Stimulated activated CD8-positive, alpha-beta memory T cell treated with anti-CD3 and anti-CD28 coated beads, Interleukin-4, amount 100 ng/mL, for 48 hours (primary cell): ENCODE measurements at regions not wholly inside any gene's neighbourhood (a gene's known extent, or its start where the extent isn't known, plus 50 kb on each side); places are given as distances from the start of the nearest gene placed in this dataset.

Source experiments
- DNase-seq: peaks from one replicate; pipeline ENCODE4 v3.0.0-alpha.2; 2020

DNA sequence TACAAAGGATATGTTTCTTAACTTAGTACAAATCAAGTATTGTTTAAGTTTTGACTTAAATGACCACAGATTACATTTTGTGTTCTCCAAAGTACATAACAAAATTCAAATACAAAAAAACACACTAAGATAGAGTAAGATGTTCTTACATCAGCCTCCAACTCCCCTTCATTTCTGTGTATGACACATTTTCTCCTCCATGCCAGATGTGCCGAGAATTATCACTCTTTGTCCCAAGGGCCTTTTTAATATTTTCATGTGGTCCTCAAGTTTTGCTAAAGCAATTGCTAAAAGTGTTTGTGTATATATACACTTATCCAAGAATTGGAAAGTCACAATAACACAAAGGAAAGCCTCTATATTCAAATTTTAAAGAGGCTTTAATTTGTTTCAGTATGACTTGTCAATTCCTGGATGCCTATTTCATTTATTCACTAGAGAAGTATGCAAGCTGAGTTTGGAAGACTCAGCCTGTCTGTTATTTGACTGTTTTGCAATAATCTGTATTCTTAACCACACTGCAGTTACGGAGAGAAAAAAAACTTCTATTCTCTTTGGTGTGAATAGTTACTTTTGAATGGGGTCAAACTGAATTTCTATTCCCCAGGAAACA is 586.4 kb upstream of the SEMA3D start:
- no peak for DNase-seq

- DNase-seq, result no peak
Measured at GRCh38 chr7:85771516-85771915, 584.7 kb upstream of the SEMA3D start.

DNA sequence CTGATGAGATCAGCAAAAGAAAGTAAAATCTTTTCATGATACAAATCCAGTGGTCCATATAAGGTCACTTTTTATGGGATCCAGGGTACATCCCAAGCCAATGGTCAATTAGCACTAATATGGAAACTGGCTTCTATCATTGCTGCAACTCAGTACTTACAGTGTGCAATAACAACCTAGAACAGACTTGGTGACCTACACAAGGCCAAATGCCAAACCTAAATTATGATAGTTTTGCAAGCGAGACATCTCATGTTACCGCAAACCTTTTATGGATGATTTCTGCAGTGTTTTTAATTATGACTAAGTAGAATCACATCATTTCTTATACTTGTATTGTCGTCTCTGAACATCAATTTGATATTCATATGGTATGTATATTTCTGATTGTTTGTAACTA is 583.5 kb upstream of the SEMA3D start:
- DNase-seq, result no peak

GRCh38 chr7:85765698-85766298 is 578.9 kb upstream of the SEMA3D start:
- DNase-seq, result no peak

DNA sequence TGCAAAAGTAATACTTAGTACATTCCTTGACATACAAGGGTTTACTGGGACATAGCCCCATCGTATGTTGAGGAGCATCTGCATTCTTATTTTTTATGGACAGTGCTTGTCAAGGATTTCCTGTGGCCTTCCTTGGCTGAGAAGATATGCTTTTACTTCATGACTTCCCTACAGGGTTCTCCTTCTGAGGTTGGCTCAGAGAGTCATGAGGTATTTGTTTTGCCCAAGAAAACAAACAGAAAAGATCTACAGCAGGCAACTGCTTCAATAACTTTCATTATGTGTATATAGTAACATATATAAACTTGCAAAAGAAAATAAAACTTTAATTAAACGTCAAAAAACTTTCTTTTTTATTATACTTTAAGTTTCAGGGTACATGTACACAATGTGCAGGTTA is 577.2 kb upstream of the SEMA3D start:
- DNase-seq, result no peak

- DNase-seq, result no peak
Measured at GRCh38 chr7:85757348-85757747, 570.5 kb upstream of the SEMA3D start.

GRCh38 chr7:85750454-85750949 is 563.6 kb upstream of the SEMA3D start:
- peak; percentile 41 for DNase-seq

DNA sequence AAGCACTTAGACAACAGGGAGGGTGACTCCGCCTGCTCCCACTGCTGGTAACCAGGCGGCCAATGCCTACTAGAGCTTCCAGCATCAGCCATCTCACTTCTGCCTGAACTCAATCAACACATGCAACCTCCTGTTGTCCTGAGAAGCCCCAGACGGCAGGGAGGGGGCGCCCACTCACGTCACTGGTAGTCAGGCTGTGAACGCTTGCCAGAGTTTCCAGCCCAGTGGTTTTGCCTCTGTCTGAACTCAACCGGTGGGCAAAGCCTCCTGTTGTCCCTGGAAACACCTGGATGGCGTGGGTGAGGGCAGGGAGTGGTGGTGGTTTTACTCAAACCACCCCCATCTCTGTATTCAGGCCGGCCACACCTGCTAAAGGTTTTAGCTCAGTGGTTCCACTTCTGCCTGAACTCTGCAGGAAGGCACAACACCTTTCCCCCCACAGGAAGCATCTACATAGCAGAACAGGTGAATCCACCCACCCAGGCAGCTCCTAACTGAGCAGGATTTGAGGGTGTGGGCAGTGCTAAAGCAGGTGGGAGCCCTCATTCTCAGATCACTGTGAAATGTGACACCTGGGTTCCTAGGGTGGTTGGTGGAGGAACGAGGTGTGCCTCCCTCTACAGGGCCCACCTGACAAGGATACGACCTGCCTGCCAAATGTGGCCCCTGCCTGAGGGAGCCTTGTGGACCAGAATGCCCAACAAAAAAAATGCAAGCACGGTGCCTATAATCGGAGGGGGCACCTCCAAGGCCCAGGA is 563.0 kb upstream of the SEMA3D start:
- DNase-seq, result no peak

- DNase-seq, result no peak
Measured at GRCh38 chr7:85748861-85749260, 562.0 kb upstream of the SEMA3D start.

DNA sequence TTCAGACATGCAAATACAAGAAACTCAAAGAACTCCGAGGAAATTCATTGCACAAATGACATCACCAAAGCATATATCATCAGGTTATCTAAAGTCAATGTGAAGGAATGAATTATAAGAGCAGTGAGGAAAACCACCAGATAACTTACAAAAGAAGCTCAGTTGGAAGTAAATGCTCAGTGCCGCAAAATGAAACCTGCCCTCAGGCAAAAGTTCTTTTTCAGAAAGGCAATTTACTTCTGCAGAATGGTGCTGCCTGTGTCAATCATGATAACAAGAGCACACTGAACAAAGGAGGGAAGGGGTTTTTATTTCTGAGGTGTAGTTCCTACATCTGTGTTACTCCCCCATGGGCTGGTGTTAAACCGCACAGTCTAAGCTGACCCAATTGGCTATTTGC is 550.6 kb upstream of the SEMA3D start:
- DNase-seq, result no peak

DNA sequence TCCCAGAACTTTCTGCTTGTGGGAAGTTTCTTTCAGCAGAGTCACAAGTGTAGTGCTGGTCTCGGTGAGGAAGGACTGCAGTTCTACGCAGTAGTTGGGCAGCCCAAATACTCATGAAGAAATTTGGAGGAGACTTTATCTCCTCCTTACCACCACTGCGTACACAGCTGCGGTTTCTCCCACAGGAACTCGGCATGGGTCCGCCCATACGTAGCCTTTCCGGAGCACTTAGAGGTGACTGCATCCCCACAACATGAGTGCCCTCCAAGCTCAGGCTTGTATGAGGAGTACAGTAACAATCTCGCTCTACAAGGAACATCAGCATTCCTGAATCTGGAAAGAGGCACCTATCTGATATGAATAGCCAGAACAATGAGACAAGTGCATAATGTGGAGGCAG is 549.2 kb upstream of the SEMA3D start:
- no peak for DNase-seq

- DNase-seq, result no peak
Measured at GRCh38 chr7:85734823-85735222, 548.0 kb upstream of the SEMA3D start.

DNA sequence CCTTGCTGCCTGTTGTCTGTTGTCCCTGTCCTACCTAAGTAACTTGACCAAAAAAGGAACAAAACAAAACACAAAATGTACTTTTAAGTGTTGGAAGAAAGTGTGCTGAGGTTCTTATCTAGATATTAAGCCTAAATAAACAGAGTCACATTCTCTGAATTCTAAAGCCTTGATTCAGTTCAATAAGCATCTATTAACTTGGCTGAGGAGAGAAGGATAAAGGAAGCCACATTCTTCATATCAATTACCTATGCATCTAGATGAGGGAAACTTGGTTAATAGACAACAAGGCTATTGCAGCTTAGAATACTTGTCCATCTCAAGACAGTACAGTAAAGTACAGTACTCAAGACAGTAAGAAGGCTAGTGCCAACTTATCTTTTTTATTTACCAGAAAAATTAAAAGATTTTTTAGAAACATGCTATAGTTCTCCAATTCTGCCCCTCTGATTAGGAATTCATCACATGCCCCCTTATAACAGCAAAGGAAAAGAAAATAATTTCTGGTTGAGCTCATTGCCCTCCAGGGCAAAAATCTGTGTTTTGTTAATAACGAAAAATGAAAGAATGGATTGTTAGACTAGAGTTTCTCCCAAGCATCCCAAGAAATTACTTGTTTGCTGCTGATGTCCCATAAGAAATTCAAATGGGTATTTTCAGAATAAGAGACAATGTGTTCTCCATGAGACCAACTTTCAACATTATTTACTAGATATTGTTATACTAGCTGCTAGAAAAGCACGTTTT is 546.5 kb upstream of the SEMA3D start:
- DNase-seq, result no peak

- no peak for DNase-seq
Measured at GRCh38 chr7:85730012-85730411, 543.2 kb upstream of the SEMA3D start.

DNA sequence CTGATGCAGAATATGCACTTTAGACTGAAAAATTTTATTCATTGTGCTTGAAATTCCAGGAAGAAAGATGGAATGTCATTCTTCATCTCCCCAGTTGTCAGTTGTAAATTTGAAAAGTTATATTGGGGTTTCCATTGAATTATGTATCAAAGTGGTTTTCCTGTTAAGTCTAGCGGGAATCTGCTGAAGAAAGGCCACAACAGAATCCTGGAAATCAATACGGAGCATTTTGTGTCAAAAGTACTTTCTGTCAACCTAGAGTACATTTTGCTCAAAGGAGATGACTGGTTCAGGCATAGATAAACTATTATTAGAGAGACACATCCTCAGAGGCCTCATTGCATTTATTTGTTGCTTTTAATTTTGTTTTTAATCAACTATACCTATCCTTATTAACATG is 538.2 kb upstream of the SEMA3D start:
- DNase-seq, result no peak

- DNase-seq, result no peak
Measured at GRCh38 chr7:85719981-85720953, 533.4 kb upstream of the SEMA3D start.

DNA sequence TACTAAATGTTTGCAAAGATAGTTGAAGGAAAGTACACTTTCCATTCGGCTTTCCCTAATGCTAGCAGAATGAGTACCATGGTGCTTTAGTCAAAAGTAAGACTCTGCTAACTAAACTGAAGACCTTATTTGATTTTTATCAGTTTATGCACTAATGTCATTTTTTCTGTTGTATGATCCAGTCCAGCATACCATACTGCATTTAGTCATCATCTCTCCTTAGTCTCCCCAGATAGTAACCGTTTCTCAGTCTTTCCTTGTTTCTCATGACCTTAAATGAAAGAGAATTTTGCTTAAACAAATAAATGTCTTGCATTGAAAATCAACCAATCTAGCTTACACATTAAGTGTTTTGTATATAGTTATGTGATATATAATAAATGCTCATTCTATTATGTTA is 529.5 kb upstream of the SEMA3D start:
- no peak for DNase-seq

DNA sequence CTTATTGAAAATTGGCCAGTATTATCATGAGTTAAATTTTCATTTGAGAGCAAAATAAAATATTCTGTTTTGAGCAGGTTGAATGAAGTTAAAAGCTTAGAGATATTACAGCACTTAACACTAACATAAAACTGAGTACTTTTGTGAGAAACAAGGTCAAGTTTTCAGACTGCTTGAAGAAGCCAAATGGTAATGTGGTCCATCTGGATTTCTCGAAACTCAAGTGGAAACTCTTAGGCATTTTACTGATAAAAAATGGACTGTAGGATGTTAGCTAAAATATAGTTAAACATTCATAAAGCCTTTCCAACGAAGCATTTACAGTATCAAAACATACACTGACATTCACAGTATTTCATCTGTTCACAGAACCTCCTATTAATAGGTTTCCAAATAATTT is 528.1 kb upstream of the SEMA3D start:
- no peak for DNase-seq

GRCh38 chr7:85714043-85714578 is 527.3 kb upstream of the SEMA3D start:
- DNase-seq, result no peak

DNA sequence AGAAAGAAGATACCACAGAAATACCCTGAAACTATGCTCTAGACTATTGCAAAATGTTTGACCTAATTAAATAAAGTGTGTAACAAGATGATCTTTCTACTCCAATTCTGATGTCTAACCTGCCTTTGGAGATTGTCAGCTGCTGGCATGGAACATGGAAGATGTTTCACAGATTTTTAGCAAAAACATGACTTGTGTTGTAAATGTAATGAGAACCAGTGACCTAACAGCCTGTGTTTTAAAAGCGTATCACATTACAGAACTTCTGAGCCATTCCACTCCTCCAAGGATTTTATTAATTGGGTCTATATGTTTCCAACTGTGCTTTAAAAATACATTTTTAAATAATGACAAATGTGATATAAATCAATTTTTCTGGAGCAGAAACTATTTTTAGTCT is 526.3 kb upstream of the SEMA3D start:
- DNase-seq, result no peak

GRCh38 chr7:85711894-85712293 is 525.0 kb upstream of the SEMA3D start:
- DNase-seq, result no peak

- DNase-seq, result no peak
Measured at GRCh38 chr7:85710960-85711359, 524.1 kb upstream of the SEMA3D start.
